ENCODE measurements at regions not wholly inside any gene's neighbourhood (a gene's known extent, or its start where the extent isn't known, plus 50 kb on each side); places are given as distances from the start of the nearest gene placed in this dataset.
"Not testable (repeated sequence)": the region's sequence is repeated elsewhere in the genome, so short reads cannot be mapped to it uniquely, and the experiment has no call there.

DNA sequence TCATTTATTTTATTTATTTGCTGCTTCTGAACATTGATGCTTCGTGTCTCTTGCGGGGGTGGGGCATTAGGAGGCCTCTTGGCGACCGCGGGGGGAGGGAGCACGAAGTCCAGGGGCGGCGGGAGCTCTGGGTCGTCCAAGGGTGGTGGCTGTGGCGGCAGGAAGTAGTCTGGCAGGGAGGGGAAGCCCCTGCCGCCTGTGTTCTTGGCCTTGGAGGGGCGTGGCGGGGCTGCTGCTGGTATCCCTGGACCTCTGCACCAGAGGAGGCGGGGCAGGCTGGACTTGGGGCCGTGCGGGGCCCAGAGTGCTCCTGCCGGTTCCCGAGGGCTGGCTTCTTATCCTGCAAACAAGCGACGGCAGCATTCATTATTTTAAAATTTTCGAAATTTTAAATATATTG is 70.5 kb upstream of the ABI1 start:
- Histone ChIP-seq H3K9ac (ENCODE audit: low read depth, low read length) (no peak overlapping the region), H3K27ac (ENCODE audit: low read depth, low read length) (no peak overlapping the region), H3K4me1 (ENCODE audit: control insufficient read depth, insufficient read depth, low read length) (peaks cover 4% of the 10 kb centered on the region; the same call in 1 of the 2 replicates), H3K4me3 (ENCODE audit: low read depth, low read length) (peak overlapping the region; percentile 48), H3K27me3 (ENCODE audit: control insufficient read depth, insufficient read depth, low read length) (no peaks in the 10 kb centered on the region), H3K9me3 (ENCODE audit: control insufficient read depth, insufficient read depth, low read length) (no peaks in the 10 kb centered on the region), H3K36me3 (ENCODE audit: control insufficient read depth, insufficient read depth, low read length) (no peaks in the 10 kb centered on the region)

DNA sequence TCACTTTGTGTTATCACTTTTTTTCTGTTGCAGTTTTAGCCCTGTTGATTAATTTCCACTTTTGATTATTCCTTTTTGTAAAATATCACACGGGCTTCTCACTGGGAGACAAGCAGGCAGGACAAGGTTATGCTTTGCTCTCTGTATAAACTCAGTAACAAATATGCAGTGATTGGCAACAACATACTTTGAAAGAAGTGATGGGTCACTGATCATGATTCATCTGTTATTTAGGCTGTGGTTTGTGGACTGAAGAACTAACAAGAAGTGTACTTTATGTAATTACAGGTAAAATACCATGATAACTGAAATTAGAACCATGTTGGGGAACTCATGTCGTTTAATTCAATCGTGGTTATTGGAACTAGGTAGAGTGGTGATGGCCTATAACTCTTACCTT is 62.1 kb upstream of the ABI1 start:
- not testable (repeated sequence) for H3K27me3 ChIP-seq (ENCODE audit: control insufficient read depth, insufficient read depth, low read length); H3K4me1 ChIP-seq (ENCODE audit: control insufficient read depth, insufficient read depth, low read length); H3K36me3 ChIP-seq (ENCODE audit: control insufficient read depth, insufficient read depth, low read length)

DNA sequence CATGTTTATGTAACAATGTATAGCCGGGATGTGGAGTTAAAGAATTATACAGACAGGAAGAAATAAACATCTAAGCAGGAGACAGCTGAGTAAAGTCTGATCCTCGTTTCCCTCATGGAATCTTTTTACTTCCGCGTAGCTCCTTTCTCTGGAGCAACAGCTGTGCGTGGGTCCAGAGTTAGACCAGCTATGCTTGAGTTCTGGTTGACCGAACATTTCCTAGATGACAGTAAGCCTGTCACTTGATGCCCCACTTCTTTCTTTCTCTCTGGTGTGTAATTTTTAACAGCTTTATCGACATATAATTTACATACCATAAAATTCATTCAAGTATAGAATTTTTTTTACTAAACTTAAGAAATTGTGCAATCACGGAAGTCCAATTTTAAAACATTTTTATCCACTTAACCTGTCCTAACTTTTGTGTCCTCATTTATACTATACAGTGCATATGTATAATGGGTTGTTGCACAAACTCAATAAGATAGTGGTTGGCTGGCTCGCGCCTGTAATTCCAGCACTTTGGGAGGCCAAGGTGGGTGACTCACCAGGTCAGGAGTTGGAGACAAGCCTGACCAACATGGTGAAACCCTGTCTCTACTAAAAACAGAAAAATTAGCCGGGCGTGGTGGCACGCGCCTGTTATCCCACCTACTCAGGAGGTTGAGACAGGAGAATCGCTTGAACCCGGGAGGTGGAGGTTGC is 58.5 kb upstream of the ABI1 start:
- not testable (repeated sequence) for H3K9me3 ChIP-seq (ENCODE audit: control insufficient read depth, insufficient read depth, low read length); H3K4me1 ChIP-seq (ENCODE audit: control insufficient read depth, insufficient read depth, low read length); H3K27me3 ChIP-seq (ENCODE audit: control insufficient read depth, insufficient read depth, low read length)

More for the DNA sequence above, 62.1 kb upstream of the ABI1 start:
- not testable (repeated sequence) for H3K27ac ChIP-seq (ENCODE audit: low read depth, low read length); H3K9me3 ChIP-seq (ENCODE audit: control insufficient read depth, insufficient read depth, low read length); H3K9ac ChIP-seq (ENCODE audit: low read depth, low read length); H3K4me3 ChIP-seq (ENCODE audit: low read depth, low read length)

DNA sequence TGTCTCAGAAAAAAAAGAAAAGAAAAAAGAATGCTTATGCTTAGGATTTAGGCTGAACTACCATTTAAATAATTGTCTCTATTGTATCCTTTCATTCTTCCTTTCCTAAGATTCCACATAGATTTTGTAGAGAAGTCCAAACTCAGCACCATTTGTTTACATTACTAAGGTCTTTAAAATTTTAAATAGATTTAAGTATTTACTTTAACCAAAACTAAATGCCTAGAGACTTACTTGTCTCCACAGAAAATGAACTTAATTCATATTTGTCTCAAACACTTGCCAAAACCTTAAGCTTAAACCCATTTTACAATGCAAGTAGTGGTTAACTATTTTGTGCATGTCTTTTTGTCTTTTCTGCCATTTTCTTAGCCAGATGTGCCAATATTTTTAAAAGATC is 54.1 kb upstream of the ABI1 start:
- H3K4me1 ChIP-seq (ENCODE audit: control insufficient read depth, insufficient read depth, low read length) = no peaks in the 10 kb centered on the region
- no peak overlapping the region for H3K27ac ChIP-seq (ENCODE audit: low read depth, low read length)
- no peaks in the 10 kb centered on the region for H3K27me3 ChIP-seq (ENCODE audit: control insufficient read depth, insufficient read depth, low read length)
- H3K9me3 ChIP-seq (ENCODE audit: control insufficient read depth, insufficient read depth, low read length) = no peaks in the 10 kb centered on the region
- no peak overlapping the region for H3K9ac ChIP-seq (ENCODE audit: low read depth, low read length)
- H3K4me3 ChIP-seq (ENCODE audit: low read depth, low read length) = no peak overlapping the region
- H3K36me3 ChIP-seq (ENCODE audit: control insufficient read depth, insufficient read depth, low read length) = no peaks in the 10 kb centered on the region

More for the DNA sequence above, 58.5 kb upstream of the ABI1 start:
- not testable (repeated sequence) for H3K9ac ChIP-seq (ENCODE audit: low read depth, low read length); H3K27ac ChIP-seq (ENCODE audit: low read depth, low read length); H3K36me3 ChIP-seq (ENCODE audit: control insufficient read depth, insufficient read depth, low read length); H3K4me3 ChIP-seq (ENCODE audit: low read depth, low read length)

DNA sequence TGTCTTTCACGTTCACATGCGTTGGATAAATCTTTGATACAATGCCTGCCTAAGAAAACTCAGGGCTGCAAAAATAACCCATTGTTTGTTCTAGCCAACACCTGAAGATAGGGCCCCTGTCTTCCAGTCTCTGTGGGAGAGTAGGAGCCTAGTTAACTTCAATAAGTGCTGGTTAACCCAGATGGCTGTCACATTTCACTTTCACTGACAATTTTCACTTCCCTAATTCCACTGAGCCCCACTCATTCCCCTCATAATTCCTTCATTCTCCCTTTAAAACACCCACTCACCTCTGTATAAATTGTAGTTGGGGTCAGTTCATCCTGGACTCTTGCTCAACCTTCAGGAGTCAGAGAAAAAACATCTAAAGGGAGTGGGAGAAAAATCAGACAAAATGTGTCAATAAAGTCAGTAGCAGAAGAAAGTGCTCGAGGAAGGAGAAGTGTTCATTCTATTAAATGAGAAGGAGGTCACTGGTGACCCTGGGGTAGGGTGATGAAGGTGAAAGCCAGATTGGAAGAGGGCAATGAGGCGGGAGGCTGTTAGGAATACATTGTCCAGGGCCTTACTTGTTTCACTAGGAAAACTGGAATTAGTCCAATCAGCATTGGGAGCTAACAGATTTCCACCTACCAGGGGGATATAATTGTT is 51.2 kb upstream of the ABI1 start:
- Histone ChIP-seq H3K27ac (ENCODE audit: low read depth, low read length) (no peak overlapping the region), H3K36me3 (ENCODE audit: control insufficient read depth, insufficient read depth, low read length) (no peaks in the 10 kb centered on the region), H3K27me3 (ENCODE audit: control insufficient read depth, insufficient read depth, low read length) (no peaks in the 10 kb centered on the region), H3K4me3 (ENCODE audit: low read depth, low read length) (no peak overlapping the region), H3K9me3 (ENCODE audit: control insufficient read depth, insufficient read depth, low read length) (no peaks in the 10 kb centered on the region), H3K4me1 (ENCODE audit: control insufficient read depth, insufficient read depth, low read length) (no peaks in the 10 kb centered on the region), H3K9ac (ENCODE audit: low read depth, low read length) (no peak overlapping the region)

Measured in HUES48 (cell line).